ENCODE measurements at regions not wholly inside any gene's neighbourhood (a gene's known extent, or its start where the extent isn't known, plus 50 kb on each side); places are given as distances from the start of the nearest gene placed in this dataset.
"Not testable (repeated sequence)": the region's sequence is repeated elsewhere in the genome, so short reads cannot be mapped to it uniquely, and the experiment has no call there.

- ChIA-PET POLR2A (no interaction called here), CTCF (interaction anchor here (0.5 to 2.1 kb wide), 5 partner anchors 24 to 209 kb away, joined by 3 to 7 read pairs (median 3); no protein-coding TSS in a partner anchor)
- no peak for DNase-seq (ENCODE audit: low read depth, low spot score)
These were observed 56.4 kb upstream of the ECHDC3 start for GRCh38 chr10:11685787-11686218.

GRCh38 chr10:11684717-11685645, 57.2 kb upstream of the ECHDC3 start:
- Histone ChIP-seq H3K27me3 (ENCODE audit: control insufficient read depth, insufficient read depth, low read length) (peaks cover 6% of the 10 kb centered on the region), H3K27ac (ENCODE audit: low read depth, low read length) (peak overlapping the region; percentile 76), H3K4me3 (ENCODE audit: low read depth, low read length) (peak overlapping the region; percentile 50), H3K9me3 (ENCODE audit: control insufficient read depth, insufficient read depth, low read length) (no peaks in the 10 kb centered on the region)
- no peak for TF ChIP-seq CTCF (IDR thresholded peaks at IDR 0.05; ENCODE audit: low read depth, low read length)
- POLR2A ChIA-PET = no interaction called here
- CTCF ChIA-PET = interaction anchor here (1.1 to 2.1 kb wide), 3 partner anchors 40 to 208 kb away, joined by 3 to 7 read pairs (median 7); no protein-coding TSS in a partner anchor
- DNase-seq (ENCODE audit: low read depth, low spot score) = peak; percentile 41

More at GRCh38 chr10:11685787-11686218, 56.4 kb upstream of the ECHDC3 start:
- peak overlapping the region; percentile 7; the same call in 1 of the 2 replicates for H3K4me3 ChIP-seq (ENCODE audit: low read depth, low read length)
- H3K9me3 ChIP-seq (ENCODE audit: control insufficient read depth, insufficient read depth, low read length) = no peaks in the 10 kb centered on the region
- H3K27me3 ChIP-seq (ENCODE audit: control insufficient read depth, insufficient read depth, low read length) = peaks cover 4% of the 10 kb centered on the region
- no peak for TF ChIP-seq CTCF (IDR thresholded peaks at IDR 0.05; ENCODE audit: low read depth, low read length)
- H3K27ac ChIP-seq (ENCODE audit: low read depth, low read length) = no peak overlapping the region

- H3K27me3 ChIP-seq (ENCODE audit: control insufficient read depth, insufficient read depth, low read length); CTCF ChIA-PET; H3K9me3 ChIP-seq (ENCODE audit: control insufficient read depth, insufficient read depth, low read length); H3K27ac ChIP-seq (ENCODE audit: low read depth, low read length); POLR2A ChIA-PET; DNase-seq (ENCODE audit: low read depth, low spot score); H3K4me3 ChIP-seq (ENCODE audit: low read depth, low read length): not testable (repeated sequence)
These were observed 57.9 kb upstream of the ECHDC3 start for GRCh38 chr10:11684341-11684716.

GRCh38 chr10:11683529-11684320, 58.5 kb upstream of the ECHDC3 start:
- Histone ChIP-seq H3K4me3 (ENCODE audit: low read depth, low read length) (no peak overlapping the region), H3K27ac (ENCODE audit: low read depth, low read length) (no peak overlapping the region), H3K27me3 (ENCODE audit: control insufficient read depth, insufficient read depth, low read length) (peaks cover 4% of the 10 kb centered on the region), H3K9me3 (ENCODE audit: control insufficient read depth, insufficient read depth, low read length) (no peaks in the 10 kb centered on the region)
- ChIA-PET POLR2A (no interaction called here), CTCF (no interaction called here)
- no peak for TF ChIP-seq CTCF (IDR thresholded peaks at IDR 0.05; ENCODE audit: low read depth, low read length)
- no peak for DNase-seq (ENCODE audit: low read depth, low spot score)

- peaks cover 4% of the 10 kb centered on the region for H3K27me3 ChIP-seq (ENCODE audit: control insufficient read depth, insufficient read depth, low read length)
- H3K4me3 ChIP-seq (ENCODE audit: low read depth, low read length) = no peak overlapping the region
- no peaks in the 10 kb centered on the region for H3K9me3 ChIP-seq (ENCODE audit: control insufficient read depth, insufficient read depth, low read length)
- no peak for TF ChIP-seq CTCF (IDR thresholded peaks at IDR 0.05; ENCODE audit: low read depth, low read length)
- no peak for DNase-seq (ENCODE audit: low read depth, low spot score)
- no peak overlapping the region for H3K27ac ChIP-seq (ENCODE audit: low read depth, low read length)
- POLR2A ChIA-PET = no interaction called here
- CTCF ChIA-PET = no interaction called here
These were observed 59.3 kb upstream of the ECHDC3 start for GRCh38 chr10:11682851-11683250.

Measured in AG04450 (cell line).